Neural progenitor cell (in vitro differentiated cells): ENCODE measurements at regions not wholly inside any gene's neighbourhood (a gene's known extent, or its start where the extent isn't known, plus 50 kb on each side); places are given as distances from the start of the nearest gene placed in this dataset.

Experiments
- CTCF ChIP-seq: fragments of 200-600 bp; sonication (generic); IDR thresholded peaks from 2 replicates; pipeline ENCODE4 v1.5.1; 2017; ENCODE audit warnings: antibody characterized with exemption, mild to moderate bottlenecking
- EZH2 ChIP-seq: fragments of 200-600 bp; sonication (generic); IDR thresholded peaks from 2 replicates; pipeline ENCODE4 v1.6.1; 2017; ENCODE audit warnings: antibody characterized with exemption, mild to moderate bottlenecking, moderate library complexity

GRCh38 chr10:83965473-83965872 lies 173.8 kb upstream of the GHITM start:
- TF ChIP-seq EZH2 (no peak), CTCF (peak; percentile 41)
